ENCODE measurements at regions not wholly inside any gene's neighbourhood (a gene's known extent, or its start where the extent isn't known, plus 50 kb on each side); places are given as distances from the start of the nearest gene placed in this dataset.

DNA sequence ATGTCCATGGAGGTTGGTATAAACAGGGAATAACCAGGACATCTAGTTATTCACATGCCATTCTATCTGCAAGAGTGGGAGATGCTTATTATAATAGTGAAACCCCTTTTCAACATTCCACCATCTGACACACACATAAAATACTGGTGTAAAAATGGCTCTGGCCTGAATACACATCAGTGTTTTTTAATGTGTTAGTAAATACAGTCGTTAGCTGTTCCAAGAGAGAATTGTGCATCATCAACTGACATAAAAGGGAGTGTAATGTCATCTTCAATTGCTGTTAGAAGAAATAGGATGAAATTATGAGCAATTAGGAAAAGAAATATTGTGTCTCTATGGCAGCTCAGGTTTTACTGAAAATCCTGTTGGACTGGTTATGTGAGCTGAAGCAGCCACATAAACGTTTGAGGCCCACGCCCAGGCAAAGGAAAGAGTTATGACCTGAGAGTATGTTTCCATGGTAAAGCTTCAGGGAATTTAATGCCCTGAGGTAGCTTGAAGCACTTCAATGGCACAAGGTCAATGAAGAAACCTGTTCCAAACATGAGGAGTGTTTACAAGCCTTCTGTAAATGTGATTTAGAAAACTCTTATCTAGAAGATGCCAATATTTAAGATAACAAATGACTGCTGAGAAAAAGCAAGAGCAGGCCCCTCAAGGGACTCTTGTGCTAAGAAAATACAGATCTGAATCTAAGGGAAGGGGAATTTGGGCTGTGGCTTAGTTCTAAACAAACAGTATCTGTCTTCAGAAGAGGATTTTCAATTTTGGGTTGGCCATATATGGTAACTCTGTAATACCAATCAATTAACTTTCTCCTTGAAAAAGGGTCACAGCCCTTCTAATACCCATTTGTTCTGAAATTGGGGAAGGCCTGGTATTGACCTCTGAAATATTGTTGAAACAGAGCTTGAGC is 384.3 kb downstream of the SEC16B start:
- H3K36me3 ChIP-seq (ENCODE audit: control insufficient read depth, insufficient read depth, low read length) = no peaks in the 10 kb centered on the region
- intact Hi-C loops (cut with micrococcal nuclease) (no loop called here), dilution Hi-C loops (cut with HindIII; ENCODE audit: low sequenced_read_pairs, unreplicated experiment) (no loop called here), in situ Hi-C loops (cut with MboI; ENCODE audit: low sequenced_read_pairs) (no loop called here)
- H3K27ac ChIP-seq (ENCODE audit: insufficient read depth, low read length) = no peak overlapping the region
- no peak overlapping the region for H3K18ac ChIP-seq (ENCODE audit: low read depth, low read length)
- no peak overlapping the region for H2AK9ac ChIP-seq (replicated peaks; ENCODE audit: low read depth, low read length, poor library complexity)
- WGBS, 2 experiments (ENCODE audit: extremely low coverage in 2 of 2, insufficient read length in 1 of 2) = 18% methylated on average over 2 of the region's 3 CpGs; no CpG with 5 or more reads in 1 of the 2 experiments
- ChIA-PET POLR2A (ENCODE audit: unreplicated experiment) (no interaction called here), CTCF (interaction anchor here (0.6 to 0.7 kb wide), 2 partner anchors 20 to 84 kb away, joined by 3 to 4 read pairs; no protein-coding TSS in a partner anchor)
- H2BK20ac ChIP-seq (ENCODE audit: low read depth, low read length) = no peak overlapping the region
- no peaks in the 10 kb centered on the region for H3K9me1 ChIP-seq (ENCODE audit: insufficient read depth, low read length)
- H4K8ac ChIP-seq (ENCODE audit: low read depth in 2 of 2, low read length in 2 of 2) = no peak overlapping the region
- no peak overlapping the region for H2BK15ac ChIP-seq (ENCODE audit: low read depth, low read length)
- no peak overlapping the region for H3K23ac ChIP-seq (ENCODE audit: low read depth, low read length)
- no peak for TF ChIP-seq MAZ (IDR thresholded peaks at IDR 0.05; ENCODE audit: borderline replicate concordance, low read depth, low read length)
- TF ChIP-seq RCOR1 (IDR thresholded peaks at IDR 0.05; ENCODE audit: insufficient replicate concordance, low read length) = no peak
- TF ChIP-seq FOS (IDR thresholded peaks at IDR 0.05; ENCODE audit: low read depth, low read length) = no peak
- TF ChIP-seq BHLHE40 (IDR thresholded peaks at IDR 0.05; ENCODE audit: low read depth, low read length) = no peak
- TF ChIP-seq CHD1 (IDR thresholded peaks at IDR 0.05; ENCODE audit: low read depth, low read length) = no peak
- no peak for TF ChIP-seq RAD21 (IDR thresholded peaks at IDR 0.05; ENCODE audit: low read length)
- no peak overlapping the region for H2BK120ac ChIP-seq (ENCODE audit: low read depth, low read length)
- no peak overlapping the region for H3K4me3 ChIP-seq (ENCODE audit: insufficient read depth, low read depth, low read length)
- H3K27me3 ChIP-seq (ENCODE audit: control insufficient read depth, insufficient read depth, low read length) = no peaks in the 10 kb centered on the region
- no peaks in the 10 kb centered on the region for H3K9me3 ChIP-seq (ENCODE audit: control insufficient read depth, insufficient read depth, low read length)
- ATAC-seq (ENCODE audit: low read depth) (no peak), DNase-seq (no peak)
- no peak overlapping the region for H3K4me2 ChIP-seq (ENCODE audit: low read depth, low read length)
- H3K4me1 ChIP-seq (ENCODE audit: control insufficient read depth, insufficient read depth, low read length) = no peaks in the 10 kb centered on the region
- no peak overlapping the region for H2BK5ac ChIP-seq (ENCODE audit: low read depth, low read length, poor library complexity, severe bottlenecking)
- no peak overlapping the region for H3K9ac ChIP-seq (ENCODE audit: low read depth, low read length)
- no peak overlapping the region for H3K4ac ChIP-seq (ENCODE audit: low read depth, low read length)
- H3K56ac ChIP-seq (ENCODE audit: extremely low read depth, insufficient read depth, low read length) = no peak overlapping the region
- no peak overlapping the region for H3K14ac ChIP-seq (replicated peaks; ENCODE audit: low read depth, low read length)
- H2AFZ ChIP-seq (replicated peaks; ENCODE audit: low read length, poor library complexity) = no peak overlapping the region
- H4K20me1 ChIP-seq (ENCODE audit: insufficient read depth, low read length) = no peaks in the 10 kb centered on the region
- BruUV-seq (replicated peaks) = no TSS peak
- no peak overlapping the region for H2AK5ac ChIP-seq (ENCODE audit: low read depth, low read length)
- no peak overlapping the region for H4K5ac ChIP-seq (ENCODE audit: low read depth, low read length)
- H4K91ac ChIP-seq (ENCODE audit: insufficient read depth, low read depth, low read length) = no peak overlapping the region
- no peaks in the 10 kb centered on the region for H3K79me1 ChIP-seq (ENCODE audit: low read depth in 1 of 2, low read length in 2 of 2)
